Fibroblast of lung (primary cell): ENCODE measurements at regions not wholly inside any gene's neighbourhood (a gene's known extent, or its start where the extent isn't known, plus 50 kb on each side); places are given as distances from the start of the nearest gene placed in this dataset.

ENCODE experiments used
- DNase-seq, 2 donors: peaks; one replicate each; pipeline versions ENCODE4 v3.0.0 to v3.0.0-alpha.2; 2010; ENCODE audit warnings: low read depth in 2 of 2
- H2AFZ ChIP-seq: 2 replicates; pipeline ENCODE4 v1.5.1; 2012; ENCODE audit warnings: low read length, control low read depth, inconsistent platforms
- H3K27ac ChIP-seq: 2 replicates; pipeline ENCODE4 v1.5.1; 2011; ENCODE audit warnings: low read length, control low read depth; ENCODE audit not compliant: insufficient read depth
- H3K27me3 ChIP-seq: 2 replicates; pipeline ENCODE4 v1.5.1; 2011; ENCODE audit warnings: mild to moderate bottlenecking, low read length; ENCODE audit not compliant: control insufficient read depth, insufficient read depth
- H3K36me3 ChIP-seq: 2 replicates; pipeline ENCODE4 v1.5.1; 2011; ENCODE audit warnings: low read length; ENCODE audit not compliant: control insufficient read depth, insufficient read depth
- H3K4me1 ChIP-seq: 2 replicates; pipeline ENCODE4 v1.5.1; 2011; ENCODE audit warnings: low read length; ENCODE audit not compliant: control insufficient read depth, insufficient read depth; ENCODE audit errors: extremely low read depth
- H3K4me2 ChIP-seq: 2 replicates; pipeline ENCODE4 v1.5.1; 2011; ENCODE audit warnings: low read length, control low read depth; ENCODE audit not compliant: insufficient read depth; ENCODE audit errors: extremely low read depth
- H3K4me3 ChIP-seq, 4 experiments: fragments of 200-600 bp in 1 of 4; sonication (generic) in 1 of 4; replicated peaks in 1 of 4; 2 replicates each; pipeline ENCODE4 v1.5.1; 2011 to 2016; ENCODE audit warnings: low read length in 4 of 4, low read depth in 3 of 4, mild to moderate bottlenecking in 3 of 4, control low read depth in 2 of 4, inconsistent platforms in 1 of 4, mixed read lengths in 1 of 4; ENCODE audit not compliant: insufficient read depth in 1 of 4; ENCODE audit errors: control extremely low read depth in 1 of 4
- H3K79me2 ChIP-seq: 2 replicates; pipeline ENCODE4 v1.5.1; 2012; ENCODE audit warnings: mild to moderate bottlenecking, low read length, inconsistent platforms; ENCODE audit not compliant: control insufficient read depth, insufficient read depth
- H3K9ac ChIP-seq: 2 replicates; pipeline ENCODE4 v1.5.1; 2011; ENCODE audit warnings: mild to moderate bottlenecking, low read length, control low read depth; ENCODE audit not compliant: insufficient read depth
- H3K9me3 ChIP-seq: 2 replicates; pipeline ENCODE4 v1.5.1; 2012; ENCODE audit warnings: low read depth, low read length; ENCODE audit not compliant: control insufficient read depth, insufficient read depth
- H4K20me1 ChIP-seq: 2 replicates; pipeline ENCODE4 v1.5.1; 2011; ENCODE audit warnings: low read length; ENCODE audit not compliant: control insufficient read depth, insufficient read depth; ENCODE audit errors: extremely low read depth
- CTCF ChIP-seq, 2 donors: IDR thresholded peaks in 1 of 2; conservative IDR thresholded peaks in 1 of 2; 1 replicate in 1 of 2; 2 replicates in 1 of 2; pipeline ENCODE4 v1.5.1; 2011 to 2012; ENCODE audit warnings: low read length in 2 of 2, control low read depth in 1 of 2, inconsistent platforms in 1 of 2, low read depth in 1 of 2, mild to moderate bottlenecking in 1 of 2
- EZH2 ChIP-seq: IDR thresholded peaks from 2 replicates; pipeline ENCODE4 v1.5.1; 2012; ENCODE audit warnings: low read length, control low read depth, mild to moderate bottlenecking; ENCODE audit errors: missing control alignments

- TF ChIP-seq EZH2 (no peak), CTCF (conservative IDR thresholded peaks at IDR 0.05 in 1 of 2, IDR thresholded peaks at IDR 0.05 in 1 of 2; ENCODE audit: low read depth in 1 of 2, low read length in 2 of 2) (no peak)
- Histone ChIP-seq H3K4me3 (no peak overlapping the region), H3K36me3 (no peaks in the 10 kb centered on the region), H3K4me1 (peaks cover 3% of the 10 kb centered on the region), H3K27ac (no peak overlapping the region), H4K20me1 (no peaks in the 10 kb centered on the region), H2AFZ (no peak overlapping the region), H3K4me2 (no peak overlapping the region), H3K9ac (no peak overlapping the region), H3K79me2 (no peaks in the 10 kb centered on the region), H3K9me3 (no peaks in the 10 kb centered on the region), H3K27me3 (no peaks in the 10 kb centered on the region)
- no peak for DNase-seq
Measured at GRCh38 chr7:17595546-17595945, 297.1 kb downstream of the AHR start.

- Histone ChIP-seq H3K9ac (no peak overlapping the region), H3K36me3 (no peaks in the 10 kb centered on the region), H4K20me1 (no peaks in the 10 kb centered on the region), H3K4me2 (no peak overlapping the region), H3K79me2 (no peaks in the 10 kb centered on the region), H3K27me3 (no peaks in the 10 kb centered on the region), H3K9me3 (no peaks in the 10 kb centered on the region), H3K27ac (no peak overlapping the region), H3K4me1 (peaks cover 3% of the 10 kb centered on the region), H2AFZ (no peak overlapping the region), H3K4me3 (no peak overlapping the region)
- TF ChIP-seq CTCF (conservative IDR thresholded peaks at IDR 0.05 in 1 of 2, IDR thresholded peaks at IDR 0.05 in 1 of 2; ENCODE audit: low read depth in 1 of 2, low read length in 2 of 2), result no peak
- DNase-seq, result no peak
Measured at GRCh38 chr7:17598305-17598704, 299.9 kb downstream of the AHR start.

GRCh38 chr7:17598846-17599245, 300.4 kb downstream of the AHR start:
- no peak overlapping the region for H3K27ac ChIP-seq
- no peaks in the 10 kb centered on the region for H3K9me3 ChIP-seq
- no peak overlapping the region for H2AFZ ChIP-seq
- no peaks in the 10 kb centered on the region for H3K27me3 ChIP-seq
- peak in 1 of 2 donors; percentile 22 for DNase-seq
- TF ChIP-seq EZH2 (no peak), CTCF (conservative IDR thresholded peaks at IDR 0.05 in 1 of 2, IDR thresholded peaks at IDR 0.05 in 1 of 2; ENCODE audit: low read depth in 1 of 2, low read length in 2 of 2) (no peak)
- H4K20me1 ChIP-seq, result no peaks in the 10 kb centered on the region
- H3K79me2 ChIP-seq, result no peaks in the 10 kb centered on the region
- no peak overlapping the region for H3K4me3 ChIP-seq
- H3K4me1 ChIP-seq, result peaks cover 3% of the 10 kb centered on the region
- no peaks in the 10 kb centered on the region for H3K36me3 ChIP-seq
- no peak overlapping the region for H3K4me2 ChIP-seq
- H3K9ac ChIP-seq, result no peak overlapping the region
